Stimulated activated CD4-positive, alpha-beta T cell treated with anti-CD3 and anti-CD28 coated beads, Interleukin-4, amount 100 ng/mL, for 48 hours (primary cell): ENCODE measurements at regions not wholly inside any gene's neighbourhood (a gene's known extent, or its start where the extent isn't known, plus 50 kb on each side); places are given as distances from the start of the nearest gene placed in this dataset.
"Not testable (repeated sequence)": the region's sequence is repeated elsewhere in the genome, so short reads cannot be mapped to it uniquely, and the experiment has no call there.

Experiments
- DNase-seq, 2 donors: peaks; one replicate each; pipeline ENCODE4 v3.0.0-alpha.2; 2020; ENCODE audit warnings: low read depth in 2 of 2

GRCh38 chr16:16561532-16561931 is 182.6 kb downstream of the NPIPA7 start:
- DNase-seq = not testable (repeated sequence)

- not testable (repeated sequence) for DNase-seq
Observed at GRCh38 chr16:16563962-16564361, 185.0 kb downstream of the NPIPA7 start.

GRCh38 chr16:16565326-16565725 is 186.4 kb downstream of the NPIPA7 start:
- DNase-seq = not testable (repeated sequence)

- DNase-seq = not testable (repeated sequence)
Observed at GRCh38 chr16:16570055-16570454, 191.1 kb downstream of the NPIPA7 start.

DNA sequence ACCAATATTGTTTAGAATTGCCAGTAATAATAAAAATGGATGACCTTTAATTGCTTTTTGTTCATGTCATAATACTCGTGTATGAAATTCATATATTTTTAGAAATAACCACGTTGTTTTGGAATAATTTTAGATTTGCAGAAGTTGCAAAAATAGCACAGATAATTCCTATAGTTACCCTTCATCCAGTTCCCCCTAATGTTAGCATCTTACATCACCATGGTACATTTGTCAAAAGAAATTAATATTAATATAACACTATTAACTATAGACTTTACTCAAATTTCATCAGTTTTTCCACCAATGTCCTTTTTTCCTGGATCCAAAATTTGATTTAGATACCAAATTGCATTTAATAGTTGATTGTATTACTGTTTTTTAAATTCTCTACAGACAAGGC is 191.9 kb downstream of the NPIPA7 start:
- not testable (repeated sequence) for DNase-seq

DNA sequence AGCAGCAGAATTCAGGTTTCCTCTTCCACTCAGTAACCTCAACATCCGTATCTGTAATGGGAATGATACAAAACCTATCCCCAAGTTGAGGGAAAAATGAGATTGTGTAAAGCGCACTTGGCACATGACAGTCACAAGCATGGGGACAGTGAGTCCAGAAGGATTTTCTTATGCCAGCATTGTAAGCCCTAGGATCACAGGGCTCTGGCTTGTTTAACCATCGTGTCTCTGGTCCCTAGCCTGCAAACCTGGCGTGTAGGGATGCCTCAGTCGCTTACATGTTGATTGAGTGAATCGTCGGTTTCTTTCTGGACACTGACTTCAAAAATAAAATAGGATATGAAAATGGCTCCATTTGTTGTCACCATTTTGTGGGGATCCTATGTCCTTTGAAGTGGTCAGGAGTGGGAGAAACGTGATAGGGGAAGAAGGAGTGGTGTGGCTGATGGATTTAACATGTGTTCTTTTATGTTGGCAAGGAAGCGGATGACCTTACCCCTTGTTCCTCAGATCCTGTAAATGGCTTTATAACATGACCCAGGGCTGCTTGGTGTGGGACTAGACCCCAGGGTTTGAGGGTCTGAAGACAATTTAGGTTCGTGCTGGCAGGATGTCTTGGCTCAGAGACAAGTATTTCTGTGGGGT is 193.3 kb downstream of the NPIPA7 start:
- DNase-seq = not testable (repeated sequence)

GRCh38 chr16:16577062-16577461 is 198.1 kb downstream of the NPIPA7 start:
- DNase-seq = not testable (repeated sequence)

DNA sequence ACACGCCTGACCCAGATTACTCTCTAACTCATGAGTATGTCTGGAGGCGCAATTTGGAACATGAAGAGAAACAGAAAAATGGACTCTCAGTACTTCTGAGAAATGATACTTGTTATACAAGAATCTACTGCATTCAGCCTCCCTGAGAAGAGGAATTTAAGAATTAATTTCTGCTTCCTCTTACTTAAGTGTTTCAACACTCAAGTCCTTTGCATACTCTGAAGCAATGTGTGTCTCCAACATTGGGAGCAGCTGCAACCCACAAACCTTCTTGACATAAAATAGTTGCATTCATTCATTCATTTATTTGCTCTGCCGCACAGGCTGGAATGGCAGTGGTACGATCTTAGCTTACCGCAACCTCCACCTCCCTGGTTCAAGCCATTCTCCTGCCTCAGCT is 199.8 kb downstream of the NPIPA7 start:
- DNase-seq = no peak

GRCh38 chr16:16582916-16583315 is 204.0 kb downstream of the NPIPA7 start:
- DNase-seq = peak in 1 of 2 donors; percentile 2

GRCh38 chr16:16586073-16586651 is 207.2 kb downstream of the NPIPA7 start:
- DNase-seq = not testable (repeated sequence)

DNA sequence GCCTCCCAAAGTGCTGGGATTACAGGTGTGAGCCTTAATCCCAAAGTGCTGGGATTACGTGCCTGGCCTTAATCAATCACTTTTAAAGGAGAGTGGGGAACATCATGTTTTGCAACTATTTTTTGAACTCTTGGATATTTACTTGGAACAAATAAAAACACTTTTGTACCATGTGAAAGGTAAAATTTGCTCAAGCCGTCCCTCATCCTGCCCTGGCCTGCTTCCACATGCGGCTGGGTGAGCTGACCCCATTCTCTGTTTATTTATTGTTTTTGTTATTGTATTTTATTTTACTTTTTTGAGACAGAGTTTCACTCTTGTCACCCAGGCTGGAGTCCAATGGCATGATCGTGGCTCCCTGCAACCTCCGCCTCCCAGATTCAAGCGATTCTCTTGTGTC is 208.0 kb downstream of the NPIPA7 start:
- DNase-seq = not testable (repeated sequence)

- DNase-seq = not testable (repeated sequence)
Observed at GRCh38 chr16:16588436-16588835, 209.5 kb downstream of the NPIPA7 start.

GRCh38 chr16:16590654-16591318 is 211.8 kb downstream of the NPIPA7 start:
- DNase-seq = not testable (repeated sequence)

DNA sequence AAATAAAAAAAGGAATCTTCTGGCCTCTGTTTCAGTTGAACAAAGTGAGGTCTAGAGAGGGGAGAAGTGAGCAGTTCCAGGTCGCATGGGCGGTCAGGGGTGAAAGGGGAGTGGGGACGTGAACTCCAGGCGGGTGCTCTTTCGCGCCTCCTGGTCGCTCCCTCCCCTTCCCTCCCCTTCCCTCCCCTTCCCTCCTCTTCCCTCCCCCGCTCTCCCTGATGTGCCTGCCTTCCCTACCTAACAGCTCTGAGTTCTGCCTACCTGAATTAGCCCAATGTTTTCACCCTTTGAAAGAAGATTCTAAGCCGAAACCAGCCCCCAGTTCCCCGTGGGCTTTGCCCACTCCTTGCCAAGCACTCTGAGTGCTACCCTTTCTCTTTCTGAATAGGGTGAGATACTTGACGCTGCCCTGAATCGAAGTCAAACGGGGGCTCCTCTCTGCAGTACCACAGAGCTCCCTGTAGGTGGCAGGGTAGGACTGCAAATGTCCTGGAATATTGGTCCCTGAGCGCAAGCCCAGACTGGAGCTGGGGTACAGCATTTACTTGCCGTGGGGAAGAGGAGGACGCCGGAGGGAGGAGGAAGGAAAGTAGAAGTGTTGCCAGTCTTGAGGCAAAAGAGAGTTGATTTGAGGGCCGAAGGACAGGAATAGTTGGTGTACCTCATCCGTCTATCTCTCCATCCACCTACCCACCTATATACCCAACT is 214.4 kb downstream of the NPIPA7 start:
- DNase-seq = peak; percentile 14 to 28

DNA sequence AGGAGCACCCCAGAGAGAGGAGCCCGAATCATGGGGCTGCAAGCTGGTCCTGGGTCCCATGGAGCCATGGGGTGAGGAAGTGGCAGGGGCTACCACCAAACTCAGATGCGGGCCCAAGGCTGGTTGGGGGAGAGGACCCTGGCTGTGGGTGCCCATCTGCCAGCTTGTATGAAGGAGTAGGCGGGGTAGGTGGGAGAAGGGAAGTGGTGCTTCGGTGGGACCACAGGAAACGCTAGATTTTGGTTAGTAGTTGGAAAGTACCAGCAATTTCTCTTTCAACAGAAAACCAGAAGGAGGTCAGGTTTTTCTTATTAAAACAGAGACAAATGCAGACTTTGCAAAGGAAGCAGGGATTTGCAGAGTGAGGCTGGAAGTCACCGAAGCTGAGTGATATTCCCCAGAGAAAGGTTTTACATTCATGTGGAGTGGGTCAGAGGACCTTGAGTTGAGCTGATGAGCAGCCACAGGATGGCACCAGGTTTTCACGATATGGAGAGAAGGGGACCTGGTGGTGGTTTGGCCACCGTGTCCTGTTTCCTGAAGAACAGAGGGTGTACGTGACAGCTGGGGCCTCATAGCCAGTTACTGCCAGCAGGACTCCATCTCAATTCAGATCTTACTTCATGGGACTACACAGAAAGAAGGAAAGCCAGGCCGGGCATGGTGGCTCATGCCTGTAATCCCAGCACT is 216.2 kb downstream of the NPIPA7 start:
- DNase-seq = not testable (repeated sequence)

DNA sequence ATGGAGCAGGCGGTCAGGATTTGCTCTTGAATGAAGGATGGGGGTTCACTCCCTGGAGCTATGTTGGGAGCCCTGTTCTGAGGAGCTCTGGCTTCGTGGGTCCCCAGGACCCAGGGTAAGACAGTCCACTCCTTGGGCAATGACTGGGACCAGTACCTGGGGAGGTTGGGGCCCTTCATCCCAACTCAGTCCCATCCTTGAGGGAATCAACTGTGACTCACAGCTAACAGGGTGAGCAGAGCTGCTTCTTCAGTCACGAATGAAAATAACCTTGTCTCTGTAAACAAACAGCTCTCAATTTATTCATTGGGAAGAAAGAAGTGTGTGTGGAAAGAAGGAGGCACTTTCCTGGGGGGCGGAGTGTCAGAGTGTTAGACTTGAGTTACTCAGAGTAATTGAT is 222.3 kb downstream of the NPIPA7 start:
- not testable (repeated sequence) for DNase-seq

DNA sequence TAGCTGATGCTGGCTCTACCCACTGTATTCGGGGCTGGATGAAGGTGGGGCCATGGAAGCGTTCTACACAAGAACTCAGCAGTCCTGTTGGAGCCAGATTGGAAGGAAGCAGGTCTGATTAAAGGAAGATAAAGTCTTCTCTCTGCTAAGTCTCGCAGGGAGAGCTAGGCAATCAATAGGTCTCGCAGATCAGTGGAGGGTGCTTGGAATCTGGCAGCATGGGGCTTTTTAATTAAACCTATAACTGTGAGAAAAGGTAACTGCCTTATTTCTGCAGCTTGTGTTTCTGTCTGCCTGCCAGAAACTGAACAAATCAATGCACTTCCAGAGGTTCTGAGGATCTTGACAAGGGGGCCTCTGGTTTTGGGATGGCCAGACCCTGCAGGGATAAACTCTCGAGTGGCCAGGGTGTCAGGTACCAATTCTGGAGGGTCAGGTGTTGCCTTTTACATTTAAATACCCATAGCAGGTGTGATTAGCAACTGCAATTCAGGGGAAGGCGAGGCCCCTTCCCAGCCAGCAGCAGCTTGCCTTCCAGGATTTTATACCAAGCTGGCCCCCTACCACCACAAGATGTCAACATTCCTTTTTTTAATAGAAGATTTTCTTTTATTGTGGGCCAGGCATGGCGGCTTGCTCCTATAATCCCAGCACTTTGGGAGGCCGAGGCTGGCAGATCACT is 228.6 kb downstream of the NPIPA7 start:
- DNase-seq = not testable (repeated sequence)

DNA sequence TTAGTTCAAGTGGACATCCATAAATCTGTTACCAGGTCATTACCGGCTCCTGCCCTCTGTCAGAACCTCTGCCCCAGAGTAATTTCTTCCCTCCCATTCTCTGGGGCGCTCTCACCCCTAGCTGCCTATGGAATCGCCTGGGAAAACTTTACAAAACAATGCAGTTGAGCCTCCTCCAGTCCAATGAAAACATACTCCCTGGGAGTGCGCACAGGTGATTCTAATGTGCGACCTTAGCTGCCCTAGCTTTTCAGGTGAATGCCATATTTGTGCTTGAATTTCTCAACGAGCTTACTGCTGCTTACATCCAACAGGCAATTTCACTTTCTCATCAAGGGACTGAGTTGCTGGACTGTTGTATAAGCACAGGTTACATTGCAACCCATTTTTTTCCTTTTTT is 230.7 kb downstream of the NPIPA7 start:
- DNase-seq = not testable (repeated sequence)

DNA sequence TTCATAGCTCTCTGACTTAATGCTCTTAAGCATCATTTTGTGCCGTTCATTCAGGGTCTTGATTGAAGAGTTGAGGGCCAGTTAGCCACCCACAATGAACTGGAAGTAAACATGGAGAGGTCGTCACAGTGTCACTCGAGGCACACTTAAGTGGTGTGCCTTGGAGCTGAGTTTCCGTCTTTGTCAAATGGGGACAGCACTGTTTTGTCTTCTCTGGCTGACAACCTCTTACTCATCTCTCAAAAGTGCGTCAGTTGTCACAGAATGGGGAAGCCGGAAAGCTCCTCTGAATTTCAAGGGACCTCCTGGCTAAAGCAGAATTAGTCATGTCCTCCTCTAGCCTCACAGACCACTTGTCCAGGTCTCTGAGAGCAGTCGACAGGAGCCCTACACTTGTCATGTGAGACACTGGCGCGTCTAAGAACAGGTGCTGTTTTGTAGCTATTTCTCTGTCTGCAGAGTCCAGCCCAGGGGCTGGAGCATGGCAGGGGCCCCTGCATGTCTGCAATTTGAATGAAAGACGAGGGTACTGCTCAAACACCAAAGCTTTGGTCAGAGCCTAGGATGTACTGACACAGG is 231.5 kb downstream of the NPIPA7 start:
- DNase-seq = not testable (repeated sequence)

DNA sequence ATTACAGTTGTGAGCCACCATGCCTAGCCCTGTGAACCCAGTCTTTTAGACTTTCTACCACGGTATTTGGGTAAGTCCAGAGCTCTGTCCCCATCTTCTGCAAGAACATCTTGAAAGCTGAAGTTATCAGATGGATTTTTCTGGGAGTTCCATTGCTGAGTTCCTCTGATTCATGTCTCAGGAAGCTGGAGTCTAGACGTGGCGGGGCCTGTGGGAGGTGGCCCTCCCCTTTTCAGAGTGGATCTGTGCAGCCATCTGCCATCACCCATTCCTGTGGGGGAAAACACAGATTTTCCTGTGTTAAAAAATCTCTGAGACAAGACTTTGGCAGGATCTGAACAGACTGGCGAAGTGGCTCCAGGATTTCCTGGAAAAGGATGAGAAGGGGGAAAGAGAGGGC is 234.3 kb downstream of the NPIPA7 start:
- not testable (repeated sequence) for DNase-seq

DNA sequence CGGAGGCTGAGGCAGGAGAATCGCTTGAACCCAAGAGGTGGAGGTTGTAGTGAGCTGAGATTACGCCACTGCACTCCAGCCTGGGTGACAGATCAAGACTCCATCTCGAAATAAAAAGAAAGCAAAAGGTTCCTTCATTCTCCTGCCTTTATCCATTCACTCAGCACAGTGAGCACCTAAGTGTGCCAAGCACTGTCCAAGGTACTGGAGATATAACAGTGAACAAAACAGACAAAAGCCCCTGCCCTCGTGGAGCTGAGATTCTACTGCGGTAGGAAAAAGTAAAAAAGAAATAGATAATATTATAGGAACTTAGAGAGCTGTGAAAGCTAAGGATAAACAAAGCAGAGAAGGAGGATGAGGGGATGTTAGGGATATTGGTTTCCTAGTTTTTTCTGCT is 235.5 kb downstream of the NPIPA7 start:
- DNase-seq = not testable (repeated sequence)
